ENCODE measurements at regions not wholly inside any gene's neighbourhood (a gene's known extent, or its start where the extent isn't known, plus 50 kb on each side); places are given as distances from the start of the nearest gene placed in this dataset.

DNA sequence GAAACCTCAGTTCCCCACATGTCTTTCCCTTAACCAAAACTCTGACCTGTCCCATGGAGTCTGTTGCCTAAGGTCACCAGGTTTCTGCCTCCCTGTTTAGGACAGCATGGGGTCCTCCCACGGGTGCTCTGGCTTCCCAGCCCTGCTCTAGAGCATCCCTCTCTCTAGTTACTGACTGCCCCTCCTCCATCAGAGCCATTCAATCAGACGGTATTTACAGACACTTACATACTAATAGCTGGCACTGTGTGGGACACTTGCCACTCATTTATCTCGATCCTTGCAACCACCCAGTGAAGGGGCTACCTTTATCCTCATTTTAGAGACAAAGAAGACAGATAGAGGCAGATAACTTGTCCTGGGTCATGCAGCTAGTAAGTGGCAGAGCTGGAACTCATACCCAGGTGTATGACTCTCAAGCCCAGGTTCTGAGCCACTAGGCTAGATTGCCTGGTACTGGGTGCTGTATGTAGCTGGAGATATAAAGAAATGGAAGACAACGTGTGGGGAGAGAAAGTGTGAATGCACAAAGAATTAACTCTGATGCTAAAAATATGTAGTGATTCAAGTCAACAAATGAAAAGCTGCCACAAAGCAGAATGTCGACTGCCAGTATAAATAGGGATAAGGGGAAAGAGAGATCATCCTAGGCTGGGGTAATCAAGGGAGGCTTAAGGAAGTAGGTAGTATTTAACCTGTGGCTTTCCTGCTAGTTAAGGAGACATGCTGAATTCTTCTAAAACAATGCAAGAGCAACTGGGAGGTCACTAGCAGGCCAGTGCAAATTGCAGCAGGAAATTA is 52.5 kb upstream of the PDE8B start:
- no peak overlapping the region for H3K4me3 ChIP-seq (ENCODE audit: low read depth, low read length)
- no peaks in the 10 kb centered on the region for H3K36me3 ChIP-seq (ENCODE audit: control insufficient read depth, insufficient read depth, low read length)
- H3K27me3 ChIP-seq (ENCODE audit: control insufficient read depth, insufficient read depth, low read length) = no peaks in the 10 kb centered on the region
- FAIRE-seq (no peak), DNase-seq (ENCODE audit: low read depth) (no peak)
- TF ChIP-seq, protein P1, sequence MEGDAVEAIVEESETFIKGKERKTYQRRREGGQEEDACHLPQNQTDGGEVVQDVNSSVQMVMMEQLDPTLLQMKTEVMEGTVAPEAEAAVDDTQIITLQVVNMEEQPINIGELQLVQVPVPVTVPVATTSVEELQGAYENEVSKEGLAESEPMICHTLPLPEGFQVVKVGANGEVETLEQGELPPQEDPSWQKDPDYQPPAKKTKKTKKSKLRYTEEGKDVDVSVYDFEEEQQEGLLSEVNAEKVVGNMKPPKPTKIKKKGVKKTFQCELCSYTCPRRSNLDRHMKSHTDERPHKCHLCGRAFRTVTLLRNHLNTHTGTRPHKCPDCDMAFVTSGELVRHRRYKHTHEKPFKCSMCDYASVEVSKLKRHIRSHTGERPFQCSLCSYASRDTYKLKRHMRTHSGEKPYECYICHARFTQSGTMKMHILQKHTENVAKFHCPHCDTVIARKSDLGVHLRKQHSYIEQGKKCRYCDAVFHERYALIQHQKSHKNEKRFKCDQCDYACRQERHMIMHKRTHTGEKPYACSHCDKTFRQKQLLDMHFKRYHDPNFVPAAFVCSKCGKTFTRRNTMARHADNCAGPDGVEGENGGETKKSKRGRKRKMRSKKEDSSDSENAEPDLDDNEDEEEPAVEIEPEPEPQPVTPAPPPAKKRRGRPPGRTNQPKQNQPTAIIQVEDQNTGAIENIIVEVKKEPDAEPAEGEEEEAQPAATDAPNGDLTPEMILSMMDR (IDR thresholded peaks at IDR 0.05; ENCODE audit: insufficient read depth, low read length, severe bottlenecking) = no peak

DNA sequence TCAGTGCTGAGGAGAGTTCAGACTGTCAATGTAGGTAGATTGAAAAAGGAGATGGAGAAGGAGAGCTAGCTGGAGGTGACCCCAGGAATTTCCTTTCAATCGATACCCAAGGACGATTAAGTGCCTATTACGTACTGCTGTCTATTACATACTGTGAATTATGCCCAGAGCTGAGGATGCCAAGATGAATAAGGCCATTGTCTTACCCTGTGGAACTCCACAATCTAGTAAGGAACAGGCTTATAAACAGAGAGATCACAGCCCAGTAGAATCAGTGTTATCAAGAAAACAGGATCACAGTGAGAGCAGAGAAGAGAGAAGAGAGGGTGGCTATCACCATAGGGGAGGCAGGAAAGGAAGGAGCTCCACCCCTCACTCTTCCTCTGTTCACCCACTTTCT is 54.1 kb upstream of the PDE8B start:
- no peak for FAIRE-seq
- TF ChIP-seq, protein P1 (IDR thresholded peaks at IDR 0.05; ENCODE audit: insufficient read depth, low read length, severe bottlenecking) = no peak
- no peak for DNase-seq (ENCODE audit: low read depth)
- Histone ChIP-seq H3K4me3 (ENCODE audit: low read depth, low read length) (no peak overlapping the region), H3K36me3 (ENCODE audit: control insufficient read depth, insufficient read depth, low read length) (no peaks in the 10 kb centered on the region), H3K27me3 (ENCODE audit: control insufficient read depth, insufficient read depth, low read length) (peaks cover 2% of the 10 kb centered on the region)

DNA sequence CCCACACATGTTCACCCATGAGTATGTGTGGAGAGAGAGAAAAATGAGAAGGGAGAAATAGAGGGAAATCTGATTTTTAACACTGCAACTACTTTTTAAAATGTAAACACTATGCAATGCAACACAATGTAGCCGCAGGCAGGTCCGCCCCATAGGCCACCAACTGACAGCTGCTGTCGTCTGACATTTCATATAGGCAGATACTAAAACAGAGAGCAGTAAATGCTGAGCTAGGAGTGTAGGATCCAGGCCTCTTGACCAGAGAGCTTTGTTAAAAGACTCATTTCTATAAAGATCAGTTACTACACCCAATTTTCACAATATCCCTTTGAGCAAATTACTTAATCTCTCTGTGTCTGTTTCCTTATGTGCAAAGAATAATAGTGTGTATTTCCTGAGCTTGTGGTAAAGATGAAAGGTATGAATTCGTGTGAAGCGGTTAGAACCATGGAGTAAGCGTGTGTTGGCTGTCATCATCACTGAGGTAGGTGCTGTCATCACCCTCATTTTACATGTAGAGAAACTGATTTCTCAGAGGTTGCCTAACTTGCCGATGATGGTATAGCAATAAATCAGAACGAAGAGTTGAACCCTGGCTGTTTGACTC is 55.2 kb upstream of the PDE8B start:
- TF ChIP-seq, protein P1 (IDR thresholded peaks at IDR 0.05; ENCODE audit: insufficient read depth, low read length, severe bottlenecking) = no peak
- DNase-seq (ENCODE audit: low read depth) (no peak), FAIRE-seq (no peak)
- Histone ChIP-seq H3K36me3 (ENCODE audit: control insufficient read depth, insufficient read depth, low read length) (no peaks in the 10 kb centered on the region), H3K4me3 (ENCODE audit: low read depth, low read length) (no peak overlapping the region), H3K27me3 (ENCODE audit: control insufficient read depth, insufficient read depth, low read length) (peaks cover 2% of the 10 kb centered on the region)

DNA sequence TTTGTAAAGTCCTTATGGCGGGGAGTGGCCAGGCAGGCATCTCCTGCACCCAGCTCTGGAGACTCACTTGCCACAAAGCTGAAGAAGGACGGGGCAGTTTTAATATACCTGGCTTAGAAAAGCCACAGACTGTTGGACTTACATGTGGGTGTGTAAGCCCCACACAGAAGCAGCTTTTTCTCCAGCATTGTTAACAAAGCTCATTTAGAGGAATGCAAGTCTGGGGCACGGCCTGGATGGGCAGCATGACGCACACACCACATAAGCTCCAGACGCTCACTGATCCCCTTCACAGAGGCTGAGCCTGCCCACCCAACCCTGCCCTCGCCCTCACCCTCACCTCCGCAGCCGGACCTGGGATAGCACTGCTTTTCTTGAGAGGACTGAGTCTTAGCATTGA is 58.0 kb upstream of the PDE8B start:
- FAIRE-seq (no peak), DNase-seq (ENCODE audit: low read depth) (no peak)
- Histone ChIP-seq H3K27me3 (ENCODE audit: control insufficient read depth, insufficient read depth, low read length) (peaks cover 2% of the 10 kb centered on the region), H3K36me3 (ENCODE audit: control insufficient read depth, insufficient read depth, low read length) (no peaks in the 10 kb centered on the region), H3K4me3 (ENCODE audit: low read depth, low read length) (no peak overlapping the region)
- TF ChIP-seq, protein P1 (IDR thresholded peaks at IDR 0.05; ENCODE audit: insufficient read depth, low read length, severe bottlenecking) = no peak

DNA sequence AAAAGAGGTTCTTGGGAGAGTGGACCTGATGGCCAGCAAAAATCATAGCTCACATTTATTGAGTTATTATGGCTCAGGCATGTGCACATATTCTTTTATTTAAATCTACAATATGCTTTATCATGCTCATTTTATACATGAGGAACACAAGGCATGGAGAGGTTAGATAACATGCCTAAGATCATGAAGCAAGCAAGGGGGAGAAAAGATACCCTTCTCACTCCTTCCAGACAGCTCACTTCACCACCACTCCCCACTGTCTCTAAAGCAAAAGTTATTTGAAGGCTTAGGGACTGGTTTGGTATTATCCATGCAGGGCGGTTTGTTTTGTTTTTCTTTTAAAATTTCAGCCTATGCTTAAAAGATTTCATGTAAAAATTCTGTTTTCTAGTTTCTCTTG is 59.0 kb upstream of the PDE8B start:
- TF ChIP-seq, protein P1 (IDR thresholded peaks at IDR 0.05; ENCODE audit: insufficient read depth, low read length, severe bottlenecking) = no peak
- FAIRE-seq (no peak), DNase-seq (ENCODE audit: low read depth) (no peak)
- Histone ChIP-seq H3K4me3 (ENCODE audit: low read depth, low read length) (no peak overlapping the region), H3K27me3 (ENCODE audit: control insufficient read depth, insufficient read depth, low read length) (peaks cover 2% of the 10 kb centered on the region), H3K36me3 (ENCODE audit: control insufficient read depth, insufficient read depth, low read length) (no peaks in the 10 kb centered on the region)

Data from bronchial epithelial cell (primary cell).